ENCODE measurements at regions not wholly inside any gene's neighbourhood (a gene's known extent, or its start where the extent isn't known, plus 50 kb on each side); places are given as distances from the start of the nearest gene placed in this dataset.
"Not testable (repeated sequence)": the region's sequence is repeated elsewhere in the genome, so short reads cannot be mapped to it uniquely, and the experiment has no call there.

DNA sequence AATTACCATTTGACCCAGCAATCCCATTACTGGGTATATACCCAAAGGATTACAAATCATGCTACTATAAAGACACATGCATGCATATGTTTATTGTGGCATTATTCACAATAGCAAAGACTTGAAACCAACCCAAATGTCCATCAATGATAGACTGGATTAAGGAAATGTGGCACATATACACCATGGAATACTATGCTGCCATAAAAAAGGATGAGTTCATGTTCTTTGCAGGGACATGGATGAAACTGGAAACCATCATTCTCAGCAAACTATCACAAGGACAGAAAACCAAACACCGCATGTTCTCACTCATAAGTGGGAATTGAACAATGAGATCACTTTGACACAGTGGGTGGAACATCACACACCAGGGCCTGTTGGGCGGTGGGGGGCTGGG, 83.9 kb upstream of the MAP3K1 start:
- not testable (repeated sequence) for H3K27me3 ChIP-seq (ENCODE audit: control insufficient read depth, insufficient read depth, low read length); H3K36me3 ChIP-seq (ENCODE audit: control insufficient read depth, insufficient read depth, low read length); H3K4me3 ChIP-seq (ENCODE audit: low read depth, low read length); H3K9ac ChIP-seq (ENCODE audit: low read length); H3K9me3 ChIP-seq (ENCODE audit: control insufficient read depth, insufficient read depth, low read depth, low read length); H3K27ac ChIP-seq (ENCODE audit: low read depth, low read length)
- peaks cover 19% of the 10 kb centered on the region for H3K4me1 ChIP-seq (ENCODE audit: control insufficient read depth, insufficient read depth, low read length)

DNA sequence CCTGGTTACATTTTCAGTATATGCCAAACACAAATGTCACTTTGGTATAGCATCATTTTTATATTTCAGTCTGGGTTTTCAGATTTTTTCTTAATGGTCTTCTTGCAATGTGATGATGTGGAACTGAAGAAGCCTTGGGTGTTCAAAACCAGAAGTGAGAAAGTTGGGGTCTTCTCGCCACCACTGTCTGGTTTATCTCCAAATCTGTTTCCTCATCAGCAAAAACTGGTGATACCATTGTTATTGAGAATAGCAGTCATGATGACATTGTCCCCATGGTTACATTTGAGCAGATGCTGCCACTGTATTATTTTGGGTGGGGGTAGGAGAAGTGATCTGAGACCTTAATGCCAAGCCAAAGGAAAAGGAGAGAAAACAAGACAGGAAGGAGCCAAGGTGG, 85.9 kb upstream of the MAP3K1 start:
- H3K27me3 ChIP-seq (ENCODE audit: control insufficient read depth, insufficient read depth, low read length): no peaks in the 10 kb centered on the region
- H3K9ac ChIP-seq (ENCODE audit: low read length): no peak overlapping the region
- no peak overlapping the region for H3K4me3 ChIP-seq (ENCODE audit: low read depth, low read length)
- H3K9me3 ChIP-seq (ENCODE audit: control insufficient read depth, insufficient read depth, low read depth, low read length): no peaks in the 10 kb centered on the region
- no peak overlapping the region for H3K27ac ChIP-seq (ENCODE audit: low read depth, low read length)
- peaks cover 13% of the 10 kb centered on the region for H3K4me1 ChIP-seq (ENCODE audit: control insufficient read depth, insufficient read depth, low read length)
- no peaks in the 10 kb centered on the region for H3K36me3 ChIP-seq (ENCODE audit: control insufficient read depth, insufficient read depth, low read length)

- H3K27ac ChIP-seq (ENCODE audit: low read depth, low read length): no peak overlapping the region
- H3K36me3 ChIP-seq (ENCODE audit: control insufficient read depth, insufficient read depth, low read length): no peaks in the 10 kb centered on the region
- no peaks in the 10 kb centered on the region for H3K4me1 ChIP-seq (ENCODE audit: control insufficient read depth, insufficient read depth, low read length)
- no peaks in the 10 kb centered on the region for H3K27me3 ChIP-seq (ENCODE audit: control insufficient read depth, insufficient read depth, low read length)
- H3K9ac ChIP-seq (ENCODE audit: low read length): no peak overlapping the region
- H3K9me3 ChIP-seq (ENCODE audit: control insufficient read depth, insufficient read depth, low read depth, low read length): no peaks in the 10 kb centered on the region
- no peak overlapping the region for H3K4me3 ChIP-seq (ENCODE audit: low read depth, low read length)
These were observed 89.5 kb upstream of the MAP3K1 start for GRCh38 chr5:56725711-56726411.

DNA sequence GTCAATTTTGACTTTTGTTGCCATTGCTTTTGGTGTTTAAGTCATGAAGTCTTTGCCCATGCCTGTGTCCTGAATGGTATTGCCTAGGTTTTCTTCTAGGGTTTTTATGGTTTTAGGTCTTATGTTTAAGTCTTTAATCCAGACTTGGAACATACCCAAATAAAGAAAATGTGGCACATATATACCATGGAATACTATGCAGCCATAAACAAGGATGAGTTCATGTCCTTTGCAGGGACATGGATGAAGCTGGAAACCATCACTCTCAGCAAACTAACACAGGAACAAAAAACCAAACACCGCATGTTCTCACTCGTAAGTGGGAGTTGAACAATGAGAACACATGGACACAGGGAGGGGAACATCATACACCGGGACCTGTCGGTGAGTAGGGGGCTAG, 90.5 kb upstream of the MAP3K1 start:
- not testable (repeated sequence) for H3K27me3 ChIP-seq (ENCODE audit: control insufficient read depth, insufficient read depth, low read length); H3K9me3 ChIP-seq (ENCODE audit: control insufficient read depth, insufficient read depth, low read depth, low read length)

GRCh38 chr5:56722317-56722716, 93.0 kb upstream of the MAP3K1 start:
- Histone ChIP-seq H3K4me3 (ENCODE audit: low read depth, low read length) (no peak overlapping the region), H3K36me3 (ENCODE audit: control insufficient read depth, insufficient read depth, low read length) (no peaks in the 10 kb centered on the region), H3K4me1 (ENCODE audit: control insufficient read depth, insufficient read depth, low read length) (peaks cover 9% of the 10 kb centered on the region), H3K27me3 (ENCODE audit: control insufficient read depth, insufficient read depth, low read length) (no peaks in the 10 kb centered on the region), H3K9me3 (ENCODE audit: control insufficient read depth, insufficient read depth, low read depth, low read length) (no peaks in the 10 kb centered on the region), H3K27ac (ENCODE audit: low read depth, low read length) (no peak overlapping the region), H3K9ac (ENCODE audit: low read length) (no peak overlapping the region)

More for the DNA sequence above, 90.5 kb upstream of the MAP3K1 start:
- not testable (repeated sequence) for H3K9ac ChIP-seq (ENCODE audit: low read length); H3K4me3 ChIP-seq (ENCODE audit: low read depth, low read length); H3K4me1 ChIP-seq (ENCODE audit: control insufficient read depth, insufficient read depth, low read length); H3K27ac ChIP-seq (ENCODE audit: low read depth, low read length); H3K36me3 ChIP-seq (ENCODE audit: control insufficient read depth, insufficient read depth, low read length)

GRCh38 chr5:56717253-56717987, 97.9 kb upstream of the MAP3K1 start:
- H3K4me3 ChIP-seq (ENCODE audit: low read depth, low read length): no peak overlapping the region
- H3K27ac ChIP-seq (ENCODE audit: low read depth, low read length): no peak overlapping the region
- H3K36me3 ChIP-seq (ENCODE audit: control insufficient read depth, insufficient read depth, low read length): no peaks in the 10 kb centered on the region
- peaks cover 31% of the 10 kb centered on the region for H3K4me1 ChIP-seq (ENCODE audit: control insufficient read depth, insufficient read depth, low read length)
- no peaks in the 10 kb centered on the region for H3K27me3 ChIP-seq (ENCODE audit: control insufficient read depth, insufficient read depth, low read length)
- no peaks in the 10 kb centered on the region for H3K9me3 ChIP-seq (ENCODE audit: control insufficient read depth, insufficient read depth, low read depth, low read length)
- no peak overlapping the region for H3K9ac ChIP-seq (ENCODE audit: low read length)

- Histone ChIP-seq H3K27ac (ENCODE audit: low read depth, low read length) (no peak overlapping the region), H3K27me3 (ENCODE audit: control insufficient read depth, insufficient read depth, low read length) (no peaks in the 10 kb centered on the region), H3K9ac (ENCODE audit: low read length) (no peak overlapping the region), H3K4me1 (ENCODE audit: control insufficient read depth, insufficient read depth, low read length) (peaks cover 31% of the 10 kb centered on the region), H3K9me3 (ENCODE audit: control insufficient read depth, insufficient read depth, low read depth, low read length) (no peaks in the 10 kb centered on the region), H3K4me3 (ENCODE audit: low read depth, low read length) (no peak overlapping the region), H3K36me3 (ENCODE audit: control insufficient read depth, insufficient read depth, low read length) (no peaks in the 10 kb centered on the region)
These were observed 99.4 kb upstream of the MAP3K1 start for GRCh38 chr5:56715986-56716385.

DNA sequence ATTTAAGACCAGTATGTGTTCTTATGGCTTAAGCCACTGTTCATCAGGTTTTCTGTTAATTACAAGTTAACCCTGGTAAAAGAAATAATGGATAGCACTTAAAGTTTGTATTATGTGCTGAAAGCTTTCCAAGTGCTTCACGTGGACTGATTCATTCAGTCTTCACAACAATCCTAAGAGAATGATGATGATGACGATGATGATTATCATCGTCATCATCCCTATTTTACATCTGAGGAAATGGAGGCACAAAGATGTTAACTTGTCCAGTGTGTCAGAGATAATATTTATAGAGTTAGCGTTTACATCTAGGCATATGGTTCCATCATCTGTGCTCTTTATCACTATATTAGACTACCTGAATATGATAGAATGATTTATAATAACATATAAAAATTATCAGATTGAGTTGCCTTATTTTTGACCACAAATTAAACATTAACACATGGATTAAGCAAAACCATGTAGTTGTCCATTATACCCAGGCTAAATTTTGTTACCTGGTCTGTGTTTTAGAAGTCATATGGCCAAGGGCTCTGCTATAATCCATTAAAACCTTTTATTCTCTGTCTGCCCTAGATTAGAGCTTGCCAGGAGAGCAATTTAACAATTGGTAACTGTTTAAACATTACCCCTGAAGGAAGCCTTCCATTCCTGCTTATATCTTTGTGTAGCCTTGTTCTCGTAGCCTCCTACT, 102.3 kb upstream of the MAP3K1 start:
- Histone ChIP-seq H3K36me3 (ENCODE audit: control insufficient read depth, insufficient read depth, low read length) (no peaks in the 10 kb centered on the region), H3K27ac (ENCODE audit: low read depth, low read length) (no peak overlapping the region), H3K9ac (ENCODE audit: low read length) (no peak overlapping the region), H3K4me1 (ENCODE audit: control insufficient read depth, insufficient read depth, low read length) (peaks cover 25% of the 10 kb centered on the region), H3K4me3 (ENCODE audit: low read depth, low read length) (no peak overlapping the region), H3K9me3 (ENCODE audit: control insufficient read depth, insufficient read depth, low read depth, low read length) (no peaks in the 10 kb centered on the region), H3K27me3 (ENCODE audit: control insufficient read depth, insufficient read depth, low read length) (no peaks in the 10 kb centered on the region)

DNA sequence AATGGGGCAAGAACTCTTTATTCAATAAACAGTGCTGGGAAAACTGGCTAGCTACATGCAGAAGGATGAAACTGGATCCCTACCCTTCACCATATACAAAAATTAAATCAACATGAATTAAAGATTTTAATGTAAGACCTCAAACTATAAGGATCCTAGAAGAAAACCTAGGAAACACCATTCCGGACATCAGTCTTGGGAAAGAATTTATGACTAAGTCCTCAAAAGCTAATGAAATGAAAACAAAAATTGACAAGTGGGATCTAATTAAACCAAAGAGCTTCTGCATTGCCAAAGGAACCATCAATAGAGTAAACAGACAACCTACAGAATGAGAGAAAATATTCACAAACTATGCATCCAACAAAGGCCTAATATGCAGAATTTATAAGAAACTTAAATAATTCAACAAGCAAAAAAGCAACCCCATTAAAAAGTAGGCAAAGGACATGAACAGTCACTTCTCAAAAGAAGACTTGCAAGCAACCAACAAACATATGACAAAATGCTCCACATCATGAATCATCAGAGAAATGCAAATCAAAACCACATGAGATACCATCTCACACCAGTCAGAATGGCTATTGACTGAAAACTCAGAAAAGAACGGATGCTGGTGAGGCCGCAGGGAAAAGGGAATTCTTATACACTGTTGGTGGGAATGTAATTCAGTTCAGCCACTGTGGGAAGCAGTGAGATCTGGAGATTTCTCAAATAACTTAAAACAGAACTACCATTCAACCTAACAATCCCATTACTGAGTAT, 104.3 kb upstream of the MAP3K1 start:
- Histone ChIP-seq H3K9ac (ENCODE audit: low read length) (no peak overlapping the region), H3K36me3 (ENCODE audit: control insufficient read depth, insufficient read depth, low read length) (no peaks in the 10 kb centered on the region), H3K27ac (ENCODE audit: low read depth, low read length) (no peak overlapping the region), H3K4me3 (ENCODE audit: low read depth, low read length) (no peak overlapping the region), H3K9me3 (ENCODE audit: control insufficient read depth, insufficient read depth, low read depth, low read length) (no peaks in the 10 kb centered on the region), H3K4me1 (ENCODE audit: control insufficient read depth, insufficient read depth, low read length) (peaks cover 17% of the 10 kb centered on the region), H3K27me3 (ENCODE audit: control insufficient read depth, insufficient read depth, low read length) (no peaks in the 10 kb centered on the region)

GRCh38 chr5:56706504-56706903, 108.8 kb upstream of the MAP3K1 start:
- H3K4me3 ChIP-seq (ENCODE audit: low read depth, low read length): no peak overlapping the region
- peaks cover 6% of the 10 kb centered on the region for H3K4me1 ChIP-seq (ENCODE audit: control insufficient read depth, insufficient read depth, low read length)
- no peaks in the 10 kb centered on the region for H3K27me3 ChIP-seq (ENCODE audit: control insufficient read depth, insufficient read depth, low read length)
- H3K36me3 ChIP-seq (ENCODE audit: control insufficient read depth, insufficient read depth, low read length): no peaks in the 10 kb centered on the region
- H3K27ac ChIP-seq (ENCODE audit: low read depth, low read length): no peak overlapping the region
- no peak overlapping the region for H3K9ac ChIP-seq (ENCODE audit: low read length)
- H3K9me3 ChIP-seq (ENCODE audit: control insufficient read depth, insufficient read depth, low read depth, low read length): no peaks in the 10 kb centered on the region
